22Rv1 (cell line): ENCODE measurements at regions not wholly inside any gene's neighbourhood (a gene's known extent, or its start where the extent isn't known, plus 50 kb on each side); places are given as distances from the start of the nearest gene placed in this dataset.

Experiments used
- H3K27ac ChIP-seq: fragments of 450-650 bp; 2 replicates; pipeline ENCODE4 v1.5.1; 2017
- CTCF ChIP-seq: fragments of 450-650 bp; IDR thresholded peaks from 2 replicates; pipeline ENCODE4 v1.5.1; 2017; ENCODE audit warnings: mild to moderate bottlenecking
- ZFX ChIP-seq: fragments of 450-650 bp; IDR thresholded peaks from 2 replicates; pipeline ENCODE4 v1.6.1; 2017; ENCODE audit warnings: antibody characterized with exemption, borderline replicate concordance

GRCh38 chr7:55275291-55276200 lies 89.6 kb upstream of the LANCL2 start:
- TF ChIP-seq CTCF (no peak), ZFX (no peak)
- no peak overlapping the region for H3K27ac ChIP-seq

- TF ChIP-seq CTCF = no peak
- TF ChIP-seq ZFX = no peak
- H3K27ac ChIP-seq = no peak overlapping the region
Measured at GRCh38 chr7:55276572-55277295, 88.4 kb upstream of the LANCL2 start.

GRCh38 chr7:55277916-55278315 lies 87.2 kb upstream of the LANCL2 start:
- H3K27ac ChIP-seq = no peak overlapping the region
- no peak for TF ChIP-seq CTCF
- TF ChIP-seq ZFX = no peak

DNA sequence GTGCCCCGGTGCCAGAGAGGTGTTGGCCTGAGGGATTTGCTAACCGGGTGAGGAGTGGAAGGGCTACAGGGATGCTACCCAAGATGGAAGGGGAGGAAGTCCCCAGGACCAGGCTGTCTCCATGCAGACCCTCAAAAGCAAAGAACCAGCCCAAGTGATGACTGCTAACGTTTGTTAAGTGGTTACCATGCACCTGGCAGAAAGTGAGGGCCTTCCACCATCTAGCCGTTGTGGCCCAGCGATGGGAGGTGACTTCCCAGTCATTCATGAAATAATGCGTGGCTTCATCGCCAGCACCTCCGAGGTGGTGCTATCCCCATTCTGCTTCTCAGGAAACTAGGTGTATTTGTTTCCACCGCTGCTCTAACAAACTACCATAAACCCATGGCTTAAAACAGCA lies 86.8 kb upstream of the LANCL2 start:
- no peak overlapping the region for H3K27ac ChIP-seq
- TF ChIP-seq CTCF = no peak
- TF ChIP-seq ZFX = no peak

- H3K27ac ChIP-seq = no peak overlapping the region
- TF ChIP-seq ZFX (no peak), CTCF (no peak)
Measured at GRCh38 chr7:55279080-55279845, 85.9 kb upstream of the LANCL2 start.

GRCh38 chr7:55280031-55280454 lies 85.1 kb upstream of the LANCL2 start:
- peak; percentile 75 for TF ChIP-seq CTCF
- TF ChIP-seq ZFX = no peak
- H3K27ac ChIP-seq = no peak overlapping the region
